OCI-LY3 (cell line): ENCODE measurements at regions not wholly inside any gene's neighbourhood (a gene's known extent, or its start where the extent isn't known, plus 50 kb on each side); places are given as distances from the start of the nearest gene placed in this dataset.

Experiments used
- EZH2phosphoT487 ChIP-seq: fragments of 200-600 bp; shearing (Covaris generic); IDR thresholded peaks from 2 replicates; pipeline ENCODE4 v1.6.1; 2018; ENCODE audit warnings: antibody characterized with exemption, mixed run types, low read depth
- TF ChIP-seq, protein P1 (sequence below): fragments of 200-600, 300-600 bp; sonication (generic); IDR thresholded peaks from 2 replicates; pipeline ENCODE4 v1.5.1; 2014; ENCODE audit warnings: antibody characterized with exemption, low read length, low read depth

DNA sequence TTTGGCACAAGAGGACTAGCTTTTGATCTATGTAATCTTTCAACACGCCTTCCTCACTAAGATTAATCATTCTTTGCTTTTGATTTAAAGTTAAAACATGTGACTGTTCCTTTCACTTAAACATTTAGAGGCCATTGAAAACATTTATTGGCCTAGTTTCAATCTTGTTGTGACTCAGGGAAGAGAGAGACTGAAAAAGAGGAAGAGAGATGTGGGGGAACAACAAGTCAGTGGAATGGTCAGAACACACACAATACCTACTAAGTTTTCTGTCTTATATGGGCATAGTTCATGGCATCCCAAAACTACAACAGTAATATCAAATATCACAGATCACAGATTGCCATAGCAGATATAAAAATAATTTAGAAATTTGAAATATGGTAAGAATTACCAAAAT is 812.9 kb upstream of the AGA start:
- TF ChIP-seq, protein P1, sequence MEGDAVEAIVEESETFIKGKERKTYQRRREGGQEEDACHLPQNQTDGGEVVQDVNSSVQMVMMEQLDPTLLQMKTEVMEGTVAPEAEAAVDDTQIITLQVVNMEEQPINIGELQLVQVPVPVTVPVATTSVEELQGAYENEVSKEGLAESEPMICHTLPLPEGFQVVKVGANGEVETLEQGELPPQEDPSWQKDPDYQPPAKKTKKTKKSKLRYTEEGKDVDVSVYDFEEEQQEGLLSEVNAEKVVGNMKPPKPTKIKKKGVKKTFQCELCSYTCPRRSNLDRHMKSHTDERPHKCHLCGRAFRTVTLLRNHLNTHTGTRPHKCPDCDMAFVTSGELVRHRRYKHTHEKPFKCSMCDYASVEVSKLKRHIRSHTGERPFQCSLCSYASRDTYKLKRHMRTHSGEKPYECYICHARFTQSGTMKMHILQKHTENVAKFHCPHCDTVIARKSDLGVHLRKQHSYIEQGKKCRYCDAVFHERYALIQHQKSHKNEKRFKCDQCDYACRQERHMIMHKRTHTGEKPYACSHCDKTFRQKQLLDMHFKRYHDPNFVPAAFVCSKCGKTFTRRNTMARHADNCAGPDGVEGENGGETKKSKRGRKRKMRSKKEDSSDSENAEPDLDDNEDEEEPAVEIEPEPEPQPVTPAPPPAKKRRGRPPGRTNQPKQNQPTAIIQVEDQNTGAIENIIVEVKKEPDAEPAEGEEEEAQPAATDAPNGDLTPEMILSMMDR = no peak
- no peak for TF ChIP-seq EZH2phosphoT487
